Glutamatergic neuron (in vitro differentiated cells): ENCODE measurements at regions not wholly inside any gene's neighbourhood (a gene's known extent, or its start where the extent isn't known, plus 50 kb on each side); places are given as distances from the start of the nearest gene placed in this dataset.

Experiments
- DNase-seq: peaks from one replicate; pipeline ENCODE4 v3.0.0; 2022
- H3K27ac Mint-ChIP-seq: one replicate; pipeline ENCODE4 v1.8.0; 2020; ENCODE audit warnings: mild to moderate bottlenecking, mixed read lengths, inconsistent platforms; ENCODE audit not compliant: unreplicated experiment
- H3K27me3 Mint-ChIP-seq: one replicate; pipeline ENCODE4 v1.8.0; 2020; ENCODE audit warnings: mild to moderate bottlenecking, moderate library complexity, mixed read lengths, inconsistent platforms; ENCODE audit not compliant: unreplicated experiment
- H3K36me3 Mint-ChIP-seq: one replicate; pipeline ENCODE4 v1.8.0; 2020; ENCODE audit warnings: mild to moderate bottlenecking, mixed read lengths, inconsistent platforms; ENCODE audit not compliant: unreplicated experiment
- H3K4me1 Mint-ChIP-seq: one replicate; pipeline ENCODE4 v1.8.0; 2020; ENCODE audit warnings: mild to moderate bottlenecking, low read depth, mixed read lengths, inconsistent platforms; ENCODE audit not compliant: unreplicated experiment
- H3K4me3 Mint-ChIP-seq: one replicate; pipeline ENCODE4 v1.8.0; 2020; ENCODE audit warnings: mild to moderate bottlenecking, mixed read lengths, inconsistent platforms; ENCODE audit not compliant: unreplicated experiment
- H3K9me3 Mint-ChIP-seq: one replicate; pipeline ENCODE4 v1.8.0; 2020; ENCODE audit warnings: mild to moderate bottlenecking, moderate library complexity, mixed read lengths, inconsistent platforms; ENCODE audit not compliant: unreplicated experiment
- CTCF ChIP-seq: fragments of 200-600 bp; sonication (generic); IDR thresholded peaks from one replicate; pipeline ENCODE4 v1.5.0; 2021; ENCODE audit not compliant: partially characterized antibody, unreplicated experiment

- Mint-ChIP-seq H3K36me3 (no peaks in the 10 kb centered on the region), H3K27me3 (no peaks in the 10 kb centered on the region), H3K9me3 (no peaks in the 10 kb centered on the region), H3K4me1 (peaks cover 4% of the 10 kb centered on the region), H3K4me3 (no peak overlapping the region), H3K27ac (no peak overlapping the region)
- no peak for DNase-seq
- no peak for TF ChIP-seq CTCF
Observed at GRCh38 chr2:163213661-163214081, 375.1 kb upstream of the KCNH7 start.

GRCh38 chr2:163210430-163210918 is 371.9 kb upstream of the KCNH7 start:
- Mint-ChIP-seq H3K4me1 (peaks cover 4% of the 10 kb centered on the region), H3K9me3 (no peaks in the 10 kb centered on the region), H3K27ac (no peak overlapping the region), H3K27me3 (no peaks in the 10 kb centered on the region), H3K4me3 (no peak overlapping the region), H3K36me3 (no peaks in the 10 kb centered on the region)
- no peak for TF ChIP-seq CTCF
- no peak for DNase-seq

- no peaks in the 10 kb centered on the region for H3K4me1 Mint-ChIP-seq
- no peaks in the 10 kb centered on the region for H3K36me3 Mint-ChIP-seq
Observed at GRCh38 chr2:163207693-163208370, 369.3 kb upstream of the KCNH7 start.

GRCh38 chr2:163205589-163206254 is 367.2 kb upstream of the KCNH7 start:
- Mint-ChIP-seq H3K4me1 (no peaks in the 10 kb centered on the region), H3K9me3 (no peaks in the 10 kb centered on the region), H3K4me3 (no peak overlapping the region), H3K27ac (no peak overlapping the region), H3K36me3 (no peaks in the 10 kb centered on the region), H3K27me3 (no peaks in the 10 kb centered on the region)
- no peak for TF ChIP-seq CTCF
- no peak for DNase-seq

More at GRCh38 chr2:163207693-163208370, 369.3 kb upstream of the KCNH7 start:
- no peak overlapping the region for H3K4me3 Mint-ChIP-seq
- no peak for TF ChIP-seq CTCF
- no peak overlapping the region for H3K27ac Mint-ChIP-seq
- no peaks in the 10 kb centered on the region for H3K27me3 Mint-ChIP-seq
- H3K9me3 Mint-ChIP-seq = no peaks in the 10 kb centered on the region
- DNase-seq = no peak

GRCh38 chr2:163200741-163201140 is 362.2 kb upstream of the KCNH7 start:
- Mint-ChIP-seq H3K4me1 (no peaks in the 10 kb centered on the region), H3K27me3 (no peaks in the 10 kb centered on the region), H3K9me3 (no peaks in the 10 kb centered on the region), H3K36me3 (no peaks in the 10 kb centered on the region), H3K4me3 (no peak overlapping the region), H3K27ac (no peak overlapping the region)
- no peak for DNase-seq
- TF ChIP-seq CTCF = no peak
